Mucosa of gallbladder (tissue), 1 donor: ENCODE measurements at regions not wholly inside any gene's neighbourhood (a gene's known extent, or its start where the extent isn't known, plus 50 kb on each side); places are given as distances from the start of the nearest gene placed in this dataset.

Source experiments
- DNase-seq: peaks from one replicate; pipeline ENCODE4 v3.0.0-alpha.2; 2020; ENCODE audit warnings: low spot score
- donor health status: DM: no; HTN: no; CAD: no.

- DNase-seq = no peak
Measured at GRCh38 chr6:132096996-132097395, 145.8 kb upstream of the CCN2 start.

- no peak for DNase-seq
Measured at GRCh38 chr6:132096245-132096644, 145.1 kb upstream of the CCN2 start.

GRCh38 chr6:132089173-132089572, 138.0 kb upstream of the CCN2 start:
- DNase-seq = no peak

GRCh38 chr6:132088150-132088549, 137.0 kb upstream of the CCN2 start:
- no peak for DNase-seq

- no peak for DNase-seq
Measured at GRCh38 chr6:132087391-132087790, 136.2 kb upstream of the CCN2 start.

GRCh38 chr6:132085731-132086130, 134.6 kb upstream of the CCN2 start:
- DNase-seq = no peak

GRCh38 chr6:132084811-132085509, 133.8 kb upstream of the CCN2 start:
- DNase-seq = no peak

- DNase-seq = no peak
Measured at GRCh38 chr6:132082421-132082820, 131.2 kb upstream of the CCN2 start.

GRCh38 chr6:132081338-132081737, 130.2 kb upstream of the CCN2 start:
- DNase-seq = no peak

- no peak for DNase-seq
Measured at GRCh38 chr6:132079286-132079685, 128.1 kb upstream of the CCN2 start.

- DNase-seq = no peak
Measured at GRCh38 chr6:132076452-132076851, 125.3 kb upstream of the CCN2 start.

- DNase-seq = no peak
Measured at GRCh38 chr6:132072831-132073230, 121.7 kb upstream of the CCN2 start.

GRCh38 chr6:132072271-132072670, 121.1 kb upstream of the CCN2 start:
- DNase-seq = no peak

- no peak for DNase-seq
Measured at GRCh38 chr6:132070356-132070755, 119.2 kb upstream of the CCN2 start.

GRCh38 chr6:132068766-132069165, 117.6 kb upstream of the CCN2 start:
- no peak for DNase-seq

GRCh38 chr6:132067286-132067685, 116.1 kb upstream of the CCN2 start:
- DNase-seq = no peak

- DNase-seq = no peak
Measured at GRCh38 chr6:132065556-132065955, 114.4 kb upstream of the CCN2 start.

- DNase-seq = no peak
Measured at GRCh38 chr6:132063738-132064137, 112.6 kb upstream of the CCN2 start.

- no peak for DNase-seq
Measured at GRCh38 chr6:132063204-132063603, 112.0 kb upstream of the CCN2 start.

- no peak for DNase-seq
Measured at GRCh38 chr6:132062626-132063025, 111.5 kb upstream of the CCN2 start.

GRCh38 chr6:132061381-132061780, 110.2 kb upstream of the CCN2 start:
- DNase-seq = no peak

GRCh38 chr6:132060591-132060990, 109.4 kb upstream of the CCN2 start:
- no peak for DNase-seq

GRCh38 chr6:132058975-132059374, 107.8 kb upstream of the CCN2 start:
- DNase-seq = no peak

GRCh38 chr6:132054525-132054924, 103.4 kb upstream of the CCN2 start:
- DNase-seq = no peak
